Parathyroid adenoma (tissue), 2 donors: ENCODE measurements at regions not wholly inside any gene's neighbourhood (a gene's known extent, or its start where the extent isn't known, plus 50 kb on each side); places are given as distances from the start of the nearest gene placed in this dataset.

Source experiments
- H2AFZ ChIP-seq: fragments of 300-600 bp; sonication (generic); one replicate; pipeline ENCODE4 v1.7.0; 2017; ENCODE audit warnings: antibody characterized with exemption, mild to moderate bottlenecking
- H3K27ac ChIP-seq: fragments of 300-600 bp; sonication (generic); one replicate; pipeline ENCODE4 v1.7.0; 2017
- H3K27me3 ChIP-seq: fragments of 300-600 bp; sonication (generic); one replicate; pipeline ENCODE4 v1.7.0; 2017; ENCODE audit warnings: low read length; ENCODE audit not compliant: control insufficient read depth, insufficient read depth
- H3K36me3 ChIP-seq: fragments of 300-600 bp; sonication (generic); one replicate; pipeline ENCODE4 v1.7.0; 2017; ENCODE audit warnings: low read length; ENCODE audit not compliant: control insufficient read depth, insufficient read depth
- H3K4me1 ChIP-seq: fragments of 300-600 bp; sonication (generic); one replicate; pipeline ENCODE4 v1.7.0; 2017; ENCODE audit warnings: control low read depth
- H3K4me2 ChIP-seq: fragments of 300-600 bp; sonication (generic); one replicate; pipeline ENCODE4 v1.7.0; 2017; ENCODE audit warnings: low read length
- H3K4me3 ChIP-seq: fragments of 300-600 bp; sonication (generic); one replicate; pipeline ENCODE4 v1.7.0; 2017; ENCODE audit warnings: low read depth, low read length
- H3K79me2 ChIP-seq: fragments of 300-600 bp; sonication (generic); one replicate; pipeline ENCODE4 v1.7.0; 2017; ENCODE audit warnings: control low read depth
- H3K9ac ChIP-seq: fragments of 300-600 bp; sonication (generic); one replicate; pipeline ENCODE4 v1.7.0; 2017; ENCODE audit warnings: mild to moderate bottlenecking
- H3K9me3 ChIP-seq: fragments of 300-600 bp; sonication (generic); one replicate; pipeline ENCODE4 v1.7.0; 2017; ENCODE audit warnings: low read length; ENCODE audit not compliant: control insufficient read depth
- TF ChIP-seq, protein P1 (sequence below): fragments of 300-600 bp; sonication (generic); IDR thresholded peaks from one replicate; pipeline ENCODE4 v1.7.0; 2017; ENCODE audit warnings: antibody characterized with exemption, mild to moderate bottlenecking
- donor health status: primary hyperparathyroidism.

- Histone ChIP-seq H3K4me3 (no peak overlapping the region), H3K27me3 (no peaks in the 10 kb centered on the region), H3K9me3 (no peaks in the 10 kb centered on the region), H3K4me1 (no peaks in the 10 kb centered on the region), H3K27ac (no peak overlapping the region), H3K36me3 (no peaks in the 10 kb centered on the region), H3K9ac (no peak overlapping the region), H3K79me2 (no peaks in the 10 kb centered on the region), H3K4me2 (no peak overlapping the region), H2AFZ (no peak overlapping the region)
- TF ChIP-seq, protein P1, sequence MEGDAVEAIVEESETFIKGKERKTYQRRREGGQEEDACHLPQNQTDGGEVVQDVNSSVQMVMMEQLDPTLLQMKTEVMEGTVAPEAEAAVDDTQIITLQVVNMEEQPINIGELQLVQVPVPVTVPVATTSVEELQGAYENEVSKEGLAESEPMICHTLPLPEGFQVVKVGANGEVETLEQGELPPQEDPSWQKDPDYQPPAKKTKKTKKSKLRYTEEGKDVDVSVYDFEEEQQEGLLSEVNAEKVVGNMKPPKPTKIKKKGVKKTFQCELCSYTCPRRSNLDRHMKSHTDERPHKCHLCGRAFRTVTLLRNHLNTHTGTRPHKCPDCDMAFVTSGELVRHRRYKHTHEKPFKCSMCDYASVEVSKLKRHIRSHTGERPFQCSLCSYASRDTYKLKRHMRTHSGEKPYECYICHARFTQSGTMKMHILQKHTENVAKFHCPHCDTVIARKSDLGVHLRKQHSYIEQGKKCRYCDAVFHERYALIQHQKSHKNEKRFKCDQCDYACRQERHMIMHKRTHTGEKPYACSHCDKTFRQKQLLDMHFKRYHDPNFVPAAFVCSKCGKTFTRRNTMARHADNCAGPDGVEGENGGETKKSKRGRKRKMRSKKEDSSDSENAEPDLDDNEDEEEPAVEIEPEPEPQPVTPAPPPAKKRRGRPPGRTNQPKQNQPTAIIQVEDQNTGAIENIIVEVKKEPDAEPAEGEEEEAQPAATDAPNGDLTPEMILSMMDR = no peak
Measured at GRCh38 chr10:93221171-93221496, 147.4 kb downstream of the CYP26A1 start.

DNA sequence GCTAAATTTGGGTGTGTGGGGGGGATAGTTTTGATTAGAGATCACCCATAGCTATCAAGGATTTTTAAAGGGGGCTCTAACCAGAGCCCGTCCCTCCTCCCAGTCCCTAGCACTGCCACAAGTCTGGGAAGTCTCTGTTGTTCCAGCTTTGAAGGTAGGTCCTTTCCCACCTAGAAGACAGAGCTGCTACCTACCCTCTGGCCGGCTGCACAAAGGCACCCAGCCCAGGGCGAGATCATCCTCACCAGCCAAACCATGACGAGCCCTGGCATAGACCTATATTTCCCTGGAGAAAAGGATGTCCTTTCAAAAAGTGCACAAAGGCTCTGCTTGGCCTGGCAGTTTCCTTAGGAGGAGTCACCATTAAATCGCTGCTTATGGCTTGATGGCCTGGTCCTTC, 147.8 kb downstream of the CYP26A1 start:
- Histone ChIP-seq H3K4me1 (no peaks in the 10 kb centered on the region), H3K27me3 (no peaks in the 10 kb centered on the region), H2AFZ (no peak overlapping the region), H3K36me3 (no peaks in the 10 kb centered on the region), H3K4me2 (no peak overlapping the region), H3K9ac (no peak overlapping the region), H3K79me2 (no peaks in the 10 kb centered on the region), H3K27ac (no peak overlapping the region), H3K9me3 (no peaks in the 10 kb centered on the region), H3K4me3 (no peak overlapping the region)
- TF ChIP-seq, protein P1 = no peak

DNA sequence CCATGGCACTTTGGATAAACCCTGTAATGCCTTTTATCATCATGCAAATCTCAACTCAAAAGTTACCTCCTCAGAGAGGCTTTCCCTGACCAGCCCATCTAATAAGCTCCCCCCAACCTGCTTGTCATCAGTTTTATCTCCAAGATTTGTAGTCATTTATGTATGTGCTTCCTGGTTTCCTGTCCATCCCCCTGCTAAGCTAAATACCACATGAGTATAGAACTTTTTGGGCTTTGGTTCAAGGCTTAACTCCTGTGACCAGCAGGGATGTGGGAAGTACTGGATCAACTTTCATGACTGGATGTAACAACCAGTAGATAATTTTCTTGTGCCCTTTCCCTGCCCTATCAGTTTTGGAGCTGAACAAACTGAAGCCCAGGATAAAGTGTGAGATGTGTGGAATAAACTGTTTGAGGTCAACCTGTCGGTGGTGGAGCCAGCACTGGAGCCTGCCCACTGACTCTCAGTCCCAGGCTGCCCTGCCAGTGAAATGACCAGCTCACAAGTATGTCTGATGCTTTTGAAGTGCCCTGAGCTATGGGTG, 148.6 kb downstream of the CYP26A1 start:
- Histone ChIP-seq H3K9me3 (no peaks in the 10 kb centered on the region), H3K27me3 (no peaks in the 10 kb centered on the region), H3K9ac (no peak overlapping the region), H3K36me3 (no peaks in the 10 kb centered on the region), H3K4me2 (no peak overlapping the region), H2AFZ (no peak overlapping the region), H3K4me3 (no peak overlapping the region), H3K4me1 (no peaks in the 10 kb centered on the region), H3K79me2 (no peaks in the 10 kb centered on the region), H3K27ac (no peak overlapping the region)
- TF ChIP-seq, protein P1 = no peak

DNA sequence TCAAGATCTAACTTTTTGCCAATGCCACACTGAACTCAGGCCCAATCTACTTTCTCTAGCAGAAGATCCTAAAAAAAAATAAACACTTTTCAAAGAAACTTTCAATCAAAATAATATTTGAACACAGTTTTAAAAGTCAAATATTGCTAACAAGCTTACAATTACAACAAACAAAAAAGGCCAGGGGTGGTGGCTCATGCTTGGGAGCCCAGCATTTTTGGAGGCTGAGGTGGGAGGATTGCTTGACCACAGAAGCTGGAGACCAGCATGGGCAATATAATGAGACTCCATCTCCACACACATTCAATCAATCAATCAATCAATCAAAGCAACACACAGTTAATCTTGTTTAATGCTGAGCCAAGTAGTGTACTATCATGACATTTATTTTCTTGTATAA, 149.2 kb downstream of the CYP26A1 start:
- Histone ChIP-seq H3K4me3 (no peak overlapping the region), H3K9ac (no peak overlapping the region), H3K27ac (no peak overlapping the region), H3K27me3 (no peaks in the 10 kb centered on the region), H3K4me2 (no peak overlapping the region), H3K36me3 (no peaks in the 10 kb centered on the region), H2AFZ (no peak overlapping the region), H3K79me2 (no peaks in the 10 kb centered on the region), H3K4me1 (no peaks in the 10 kb centered on the region), H3K9me3 (no peaks in the 10 kb centered on the region)
- TF ChIP-seq, protein P1 = no peak

- H3K9me3 ChIP-seq = no peaks in the 10 kb centered on the region
- no peak overlapping the region for H3K4me3 ChIP-seq
- no peak overlapping the region for H3K9ac ChIP-seq
- TF ChIP-seq, protein P1 = no peak
- H2AFZ ChIP-seq = no peak overlapping the region
- H3K4me2 ChIP-seq = no peak overlapping the region
- no peaks in the 10 kb centered on the region for H3K36me3 ChIP-seq
- no peaks in the 10 kb centered on the region for H3K27me3 ChIP-seq
- no peaks in the 10 kb centered on the region for H3K4me1 ChIP-seq
- H3K27ac ChIP-seq = no peak overlapping the region
- no peaks in the 10 kb centered on the region for H3K79me2 ChIP-seq
Measured at GRCh38 chr10:93223336-93223735, 149.6 kb downstream of the CYP26A1 start.
